ENCODE measurements at regions not wholly inside any gene's neighbourhood (a gene's known extent, or its start where the extent isn't known, plus 50 kb on each side); places are given as distances from the start of the nearest gene placed in this dataset.

DNA sequence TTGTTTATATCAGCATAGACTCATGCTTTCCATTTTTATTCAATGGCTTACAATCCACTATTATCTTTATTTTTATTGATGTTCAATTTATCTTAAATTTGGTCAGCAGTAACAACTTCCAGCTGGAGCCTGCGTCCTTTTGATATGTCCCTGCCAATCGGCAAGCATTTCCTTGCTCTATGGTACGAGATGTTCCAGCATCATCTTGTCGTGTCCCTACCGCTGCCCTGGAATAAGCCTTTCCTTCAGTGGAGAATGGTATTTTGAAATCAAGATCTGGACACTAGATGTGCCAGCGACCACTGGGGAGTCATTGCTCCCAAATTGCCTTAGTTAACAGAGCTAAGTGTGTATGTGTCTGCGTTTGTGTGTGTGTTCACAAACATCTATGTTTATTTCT is 151.6 kb upstream of the RGMB start:
- no peak for TF ChIP-seq EZH2 (IDR thresholded peaks at IDR 0.05; ENCODE audit: borderline replicate concordance)
- TF ChIP-seq, protein P1, sequence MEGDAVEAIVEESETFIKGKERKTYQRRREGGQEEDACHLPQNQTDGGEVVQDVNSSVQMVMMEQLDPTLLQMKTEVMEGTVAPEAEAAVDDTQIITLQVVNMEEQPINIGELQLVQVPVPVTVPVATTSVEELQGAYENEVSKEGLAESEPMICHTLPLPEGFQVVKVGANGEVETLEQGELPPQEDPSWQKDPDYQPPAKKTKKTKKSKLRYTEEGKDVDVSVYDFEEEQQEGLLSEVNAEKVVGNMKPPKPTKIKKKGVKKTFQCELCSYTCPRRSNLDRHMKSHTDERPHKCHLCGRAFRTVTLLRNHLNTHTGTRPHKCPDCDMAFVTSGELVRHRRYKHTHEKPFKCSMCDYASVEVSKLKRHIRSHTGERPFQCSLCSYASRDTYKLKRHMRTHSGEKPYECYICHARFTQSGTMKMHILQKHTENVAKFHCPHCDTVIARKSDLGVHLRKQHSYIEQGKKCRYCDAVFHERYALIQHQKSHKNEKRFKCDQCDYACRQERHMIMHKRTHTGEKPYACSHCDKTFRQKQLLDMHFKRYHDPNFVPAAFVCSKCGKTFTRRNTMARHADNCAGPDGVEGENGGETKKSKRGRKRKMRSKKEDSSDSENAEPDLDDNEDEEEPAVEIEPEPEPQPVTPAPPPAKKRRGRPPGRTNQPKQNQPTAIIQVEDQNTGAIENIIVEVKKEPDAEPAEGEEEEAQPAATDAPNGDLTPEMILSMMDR (IDR thresholded peaks at IDR 0.05; ENCODE audit: poor library complexity), result no peak
- TF ChIP-seq EZH2phosphoT487 (IDR thresholded peaks at IDR 0.05; ENCODE audit: low read depth, severe bottlenecking, unreplicated experiment), result no peak
- no peak overlapping the region for H2AFZ ChIP-seq
- no peaks in the 10 kb centered on the region for H3K36me3 ChIP-seq (replicated peaks; ENCODE audit: insufficient read depth, low read depth)
- H3K27me3 ChIP-seq, result no peaks in the 10 kb centered on the region
- H3K4me3 ChIP-seq, result no peak overlapping the region
- H4K20me1 ChIP-seq (ENCODE audit: insufficient read depth, poor library complexity, severe bottlenecking), result no peaks in the 10 kb centered on the region
- no peaks in the 10 kb centered on the region for H3K4me1 ChIP-seq (ENCODE audit: insufficient read depth)
- 95% methylated on average over 7 of the region's 7 CpGs for WGBS (ENCODE audit: low lambda C conversion rate, missing lambda C conversion rate)
- no peak overlapping the region for H3K4me2 ChIP-seq
- H3K27ac ChIP-seq, result no peak overlapping the region
- H3K79me2 ChIP-seq, result no peaks in the 10 kb centered on the region
- no peaks in the 10 kb centered on the region for H3K9me3 ChIP-seq (ENCODE audit: low read depth)
- no peaks in the 10 kb centered on the region for H3K9me2 ChIP-seq (replicated peaks; ENCODE audit: insufficient read depth)
- no peak for DNase-seq (ENCODE audit: low spot score)

DNA sequence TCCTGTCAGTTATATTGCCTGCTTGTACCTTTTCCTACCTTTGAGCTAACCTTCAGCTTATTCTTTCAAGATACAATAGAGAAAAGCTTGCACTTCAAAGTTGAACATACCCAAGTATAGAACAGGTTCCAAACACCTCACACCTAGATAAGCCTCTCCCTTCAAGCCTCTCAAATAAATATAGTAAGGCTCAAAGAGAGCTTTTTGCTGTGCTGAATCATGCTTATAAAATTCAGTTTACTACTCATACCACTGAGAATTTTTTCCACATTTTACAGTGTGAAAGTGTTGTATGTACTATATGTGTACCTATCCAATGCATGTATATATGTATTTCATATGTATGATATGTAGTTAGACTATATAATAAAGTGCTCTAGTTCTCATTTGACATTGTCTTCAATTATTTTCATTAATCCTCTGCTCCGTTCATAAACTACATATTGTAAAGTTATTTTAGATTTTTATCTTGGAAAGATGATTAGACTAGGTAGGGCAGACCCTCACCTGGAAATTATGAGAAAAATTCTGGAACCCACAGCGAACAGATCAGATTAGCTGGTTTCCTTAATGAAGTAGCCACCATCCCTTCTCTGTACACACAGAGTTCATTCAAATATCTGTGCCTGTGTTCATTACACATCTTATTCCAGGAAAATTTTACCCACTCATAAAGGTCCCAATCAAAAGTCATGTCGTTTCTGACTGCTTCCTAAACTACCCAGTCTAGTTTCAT is 149.2 kb upstream of the RGMB start:
- H3K9me2 ChIP-seq (replicated peaks; ENCODE audit: insufficient read depth), result no peaks in the 10 kb centered on the region
- H3K4me3 ChIP-seq, result no peak overlapping the region
- no peaks in the 10 kb centered on the region for H3K27me3 ChIP-seq
- no peaks in the 10 kb centered on the region for H3K36me3 ChIP-seq (replicated peaks; ENCODE audit: insufficient read depth, low read depth)
- no peak overlapping the region for H3K4me2 ChIP-seq
- no peaks in the 10 kb centered on the region for H3K79me2 ChIP-seq
- H4K20me1 ChIP-seq (ENCODE audit: insufficient read depth, poor library complexity, severe bottlenecking), result no peaks in the 10 kb centered on the region
- H3K4me1 ChIP-seq (ENCODE audit: insufficient read depth), result no peaks in the 10 kb centered on the region
- no peak for DNase-seq (ENCODE audit: low spot score)
- H3K27ac ChIP-seq, result no peak overlapping the region
- no peak overlapping the region for H2AFZ ChIP-seq
- no peak for TF ChIP-seq EZH2 (IDR thresholded peaks at IDR 0.05; ENCODE audit: borderline replicate concordance)
- TF ChIP-seq EZH2phosphoT487 (IDR thresholded peaks at IDR 0.05; ENCODE audit: low read depth, severe bottlenecking, unreplicated experiment), result no peak
- TF ChIP-seq, protein P1 (IDR thresholded peaks at IDR 0.05; ENCODE audit: poor library complexity), result no peak
- no peaks in the 10 kb centered on the region for H3K9me3 ChIP-seq (ENCODE audit: low read depth)
- WGBS (ENCODE audit: low lambda C conversion rate, missing lambda C conversion rate), result 76% methylated on average over 3 of the region's 3 CpGs

DNA sequence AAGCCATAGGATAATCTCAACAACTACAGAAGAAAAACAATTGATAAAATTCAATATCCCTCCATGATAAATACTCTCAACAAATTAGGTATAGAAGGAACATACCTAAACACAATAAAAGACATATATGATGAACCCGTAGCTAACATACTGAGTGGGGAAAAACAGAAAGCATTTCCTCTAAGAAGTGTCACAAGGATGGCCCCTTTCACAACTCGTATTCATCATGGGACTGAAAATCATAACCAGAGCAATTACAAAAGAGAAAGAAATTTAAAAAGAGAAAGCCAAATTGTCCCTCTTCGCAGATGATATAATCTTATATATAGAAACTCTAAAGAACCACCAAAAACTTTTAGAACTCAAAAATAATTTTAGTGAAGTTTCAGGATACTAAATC is 146.3 kb upstream of the RGMB start:
- Histone ChIP-seq H3K9me2 (replicated peaks; ENCODE audit: insufficient read depth) (no peaks in the 10 kb centered on the region), H3K4me3 (no peak overlapping the region), H3K79me2 (no peaks in the 10 kb centered on the region), H3K36me3 (replicated peaks; ENCODE audit: insufficient read depth, low read depth) (no peaks in the 10 kb centered on the region), H3K4me2 (no peak overlapping the region), H3K4me1 (ENCODE audit: insufficient read depth) (no peaks in the 10 kb centered on the region), H3K9me3 (ENCODE audit: low read depth) (no peaks in the 10 kb centered on the region), H3K27ac (no peak overlapping the region), H3K27me3 (no peaks in the 10 kb centered on the region), H2AFZ (no peak overlapping the region), H4K20me1 (ENCODE audit: insufficient read depth, poor library complexity, severe bottlenecking) (no peaks in the 10 kb centered on the region)
- 90% methylated on average over 3 of the region's 3 CpGs for WGBS (ENCODE audit: low lambda C conversion rate, missing lambda C conversion rate)
- no peak for DNase-seq (ENCODE audit: low spot score)
- TF ChIP-seq, protein P1 (IDR thresholded peaks at IDR 0.05; ENCODE audit: poor library complexity), result no peak
- no peak for TF ChIP-seq EZH2phosphoT487 (IDR thresholded peaks at IDR 0.05; ENCODE audit: low read depth, severe bottlenecking, unreplicated experiment)
- no peak for TF ChIP-seq EZH2 (IDR thresholded peaks at IDR 0.05; ENCODE audit: borderline replicate concordance)
